ENCODE measurements at regions not wholly inside any gene's neighbourhood (a gene's known extent, or its start where the extent isn't known, plus 50 kb on each side); places are given as distances from the start of the nearest gene placed in this dataset.

DNA sequence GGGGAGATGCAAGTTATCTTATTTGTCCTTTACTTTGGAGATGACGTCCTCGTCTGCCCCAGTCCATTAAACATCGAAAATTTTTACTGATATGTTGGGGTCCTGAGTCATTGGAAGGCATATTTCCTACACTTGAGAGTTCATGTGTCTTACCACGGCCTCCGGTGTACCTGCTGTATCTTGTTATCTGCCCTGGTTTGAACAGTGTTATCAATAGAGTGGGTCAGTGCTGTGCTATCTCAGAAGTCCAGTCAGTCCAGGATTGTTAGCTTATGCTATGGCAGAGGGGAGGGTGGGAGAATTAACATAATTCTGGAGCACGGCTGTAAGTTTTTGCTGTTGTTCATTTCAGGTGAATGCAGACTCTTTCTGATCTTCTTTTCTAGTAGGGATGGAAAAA is 102.3 kb downstream of the ADCYAP1 start:
- DNase-seq (ENCODE audit: low read depth): no peak
- TF ChIP-seq MYC (IDR thresholded peaks at IDR 0.05; ENCODE audit: low read depth, low read length) (no peak), POLR2A (IDR thresholded peaks at IDR 0.05; ENCODE audit: extremely low read depth, insufficient read length) (no peak)
- TF ChIP-seq, protein P1, sequence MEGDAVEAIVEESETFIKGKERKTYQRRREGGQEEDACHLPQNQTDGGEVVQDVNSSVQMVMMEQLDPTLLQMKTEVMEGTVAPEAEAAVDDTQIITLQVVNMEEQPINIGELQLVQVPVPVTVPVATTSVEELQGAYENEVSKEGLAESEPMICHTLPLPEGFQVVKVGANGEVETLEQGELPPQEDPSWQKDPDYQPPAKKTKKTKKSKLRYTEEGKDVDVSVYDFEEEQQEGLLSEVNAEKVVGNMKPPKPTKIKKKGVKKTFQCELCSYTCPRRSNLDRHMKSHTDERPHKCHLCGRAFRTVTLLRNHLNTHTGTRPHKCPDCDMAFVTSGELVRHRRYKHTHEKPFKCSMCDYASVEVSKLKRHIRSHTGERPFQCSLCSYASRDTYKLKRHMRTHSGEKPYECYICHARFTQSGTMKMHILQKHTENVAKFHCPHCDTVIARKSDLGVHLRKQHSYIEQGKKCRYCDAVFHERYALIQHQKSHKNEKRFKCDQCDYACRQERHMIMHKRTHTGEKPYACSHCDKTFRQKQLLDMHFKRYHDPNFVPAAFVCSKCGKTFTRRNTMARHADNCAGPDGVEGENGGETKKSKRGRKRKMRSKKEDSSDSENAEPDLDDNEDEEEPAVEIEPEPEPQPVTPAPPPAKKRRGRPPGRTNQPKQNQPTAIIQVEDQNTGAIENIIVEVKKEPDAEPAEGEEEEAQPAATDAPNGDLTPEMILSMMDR (IDR thresholded peaks at IDR 0.05; ENCODE audit: low read depth, low read length): no peak
- TF ChIP-seq, protein P2, sequence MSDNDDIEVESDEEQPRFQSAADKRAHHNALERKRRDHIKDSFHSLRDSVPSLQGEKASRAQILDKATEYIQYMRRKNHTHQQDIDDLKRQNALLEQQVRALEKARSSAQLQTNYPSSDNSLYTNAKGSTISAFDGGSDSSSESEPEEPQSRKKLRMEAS (IDR thresholded peaks at IDR 0.05; ENCODE audit: low read depth, low read length): no peak
- no peak overlapping the region for H3K4me3 ChIP-seq (ENCODE audit: low read depth, low read length)

- H3K4me3 ChIP-seq (ENCODE audit: low read depth, low read length): no peak overlapping the region
- TF ChIP-seq, protein P1 (IDR thresholded peaks at IDR 0.05; ENCODE audit: low read depth, low read length): no peak
- no peak for TF ChIP-seq MYC (IDR thresholded peaks at IDR 0.05; ENCODE audit: low read depth, low read length)
- TF ChIP-seq, protein P2 (IDR thresholded peaks at IDR 0.05; ENCODE audit: low read depth, low read length): no peak
- no peak for TF ChIP-seq POLR2A (IDR thresholded peaks at IDR 0.05; ENCODE audit: extremely low read depth, insufficient read length)
- no peak for DNase-seq (ENCODE audit: low read depth)
Observed at GRCh38 chr18:1011349-1011748, 106.7 kb downstream of the ADCYAP1 start.

DNA sequence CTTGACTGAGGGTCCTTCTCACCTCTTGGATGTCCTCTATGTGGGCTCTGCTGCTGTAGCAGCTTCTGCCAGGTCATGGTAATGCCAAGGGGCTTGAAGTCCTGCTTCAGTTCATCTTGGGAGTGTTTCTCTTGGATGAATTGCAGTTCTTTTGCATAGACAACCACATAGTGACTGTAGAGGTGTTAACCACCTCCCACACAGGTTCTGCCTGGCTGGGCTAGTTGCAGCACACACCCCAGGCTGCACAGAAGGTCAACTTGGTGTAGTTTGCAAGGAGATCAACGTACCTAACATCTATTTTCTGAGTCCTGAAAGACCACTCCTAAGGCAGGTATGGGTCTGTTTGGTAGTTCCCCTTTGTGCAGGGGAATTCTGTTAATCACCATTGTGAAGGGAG is 108.1 kb downstream of the ADCYAP1 start:
- no peak overlapping the region for H3K4me3 ChIP-seq (ENCODE audit: low read depth, low read length)
- TF ChIP-seq MYC (IDR thresholded peaks at IDR 0.05; ENCODE audit: low read depth, low read length) (no peak), POLR2A (IDR thresholded peaks at IDR 0.05; ENCODE audit: extremely low read depth, insufficient read length) (no peak)
- TF ChIP-seq, protein P1 (IDR thresholded peaks at IDR 0.05; ENCODE audit: low read depth, low read length): no peak
- TF ChIP-seq, protein P2 (IDR thresholded peaks at IDR 0.05; ENCODE audit: low read depth, low read length): no peak
- no peak for DNase-seq (ENCODE audit: low read depth)

- TF ChIP-seq MYC (IDR thresholded peaks at IDR 0.05; ENCODE audit: low read depth, low read length): no peak
- TF ChIP-seq, protein P1 (IDR thresholded peaks at IDR 0.05; ENCODE audit: low read depth, low read length): no peak
- TF ChIP-seq, protein P2 (IDR thresholded peaks at IDR 0.05; ENCODE audit: low read depth, low read length): no peak
- no peak for TF ChIP-seq POLR2A (IDR thresholded peaks at IDR 0.05; ENCODE audit: extremely low read depth, insufficient read length)
- no peak overlapping the region for H3K4me3 ChIP-seq (ENCODE audit: low read depth, low read length)
- DNase-seq (ENCODE audit: low read depth): no peak
Observed at GRCh38 chr18:1013951-1014350, 109.3 kb downstream of the ADCYAP1 start.

DNA sequence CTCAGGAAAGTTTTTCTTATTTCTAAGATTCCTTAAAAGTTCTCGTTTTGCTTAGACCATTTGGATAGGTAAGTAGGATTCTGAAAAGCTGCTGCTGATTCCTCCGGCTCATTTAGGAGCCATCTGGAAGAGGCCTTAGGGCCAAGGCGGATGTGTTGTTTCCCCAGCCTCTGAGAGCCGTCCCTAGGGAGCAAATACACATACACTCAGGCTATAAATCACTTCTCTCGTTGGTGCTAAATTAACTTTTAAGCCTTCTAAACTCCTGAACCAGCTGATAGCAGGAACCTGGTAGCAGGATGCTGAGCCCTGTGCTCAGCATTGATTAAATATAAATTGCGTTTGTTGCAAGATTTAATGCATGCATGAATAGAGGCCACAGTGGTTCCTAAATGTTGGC is 109.8 kb downstream of the ADCYAP1 start:
- no peak overlapping the region for H3K4me3 ChIP-seq (ENCODE audit: low read depth, low read length)
- TF ChIP-seq POLR2A (IDR thresholded peaks at IDR 0.05; ENCODE audit: extremely low read depth, insufficient read length): no peak
- no peak for TF ChIP-seq MYC (IDR thresholded peaks at IDR 0.05; ENCODE audit: low read depth, low read length)
- TF ChIP-seq, protein P1 (IDR thresholded peaks at IDR 0.05; ENCODE audit: low read depth, low read length): no peak
- TF ChIP-seq, protein P2 (IDR thresholded peaks at IDR 0.05; ENCODE audit: low read depth, low read length): no peak
- no peak for DNase-seq (ENCODE audit: low read depth)
